ENCODE measurements at regions not wholly inside any gene's neighbourhood (a gene's known extent, or its start where the extent isn't known, plus 50 kb on each side); places are given as distances from the start of the nearest gene placed in this dataset.

GRCh38 chr20:24059174-24059573 is 70.6 kb upstream of the GGTLC1 start:
- DNase-seq (ENCODE audit: low spot score): no peak
- no peak for TF ChIP-seq CTCF (IDR thresholded peaks at IDR 0.05; ENCODE audit: extremely low read depth, insufficient read depth, missing control alignments)
- in situ Hi-C loops (cut with MboI; ENCODE audit: low pct_unique_long_range_greater_than_20kb, low sequenced_read_pairs, unreplicated experiment): no loop called here

GRCh38 chr20:24056491-24056890 is 67.9 kb upstream of the GGTLC1 start:
- no peak for TF ChIP-seq CTCF (IDR thresholded peaks at IDR 0.05; ENCODE audit: extremely low read depth, insufficient read depth, missing control alignments)
- in situ Hi-C loops (cut with MboI; ENCODE audit: low pct_unique_long_range_greater_than_20kb, low sequenced_read_pairs, unreplicated experiment): no loop called here
- DNase-seq (ENCODE audit: low spot score): no peak

- in situ Hi-C loops (cut with MboI; ENCODE audit: low pct_unique_long_range_greater_than_20kb, low sequenced_read_pairs, unreplicated experiment): no loop called here
- no peak for DNase-seq (ENCODE audit: low spot score)
- TF ChIP-seq CTCF (IDR thresholded peaks at IDR 0.05; ENCODE audit: extremely low read depth, insufficient read depth, missing control alignments): no peak
Observed at GRCh38 chr20:24052599-24053275, 64.2 kb upstream of the GGTLC1 start.

- no peak for DNase-seq (ENCODE audit: low spot score)
- in situ Hi-C loops (cut with MboI; ENCODE audit: low pct_unique_long_range_greater_than_20kb, low sequenced_read_pairs, unreplicated experiment): no loop called here
- no peak for TF ChIP-seq CTCF (IDR thresholded peaks at IDR 0.05; ENCODE audit: extremely low read depth, insufficient read depth, missing control alignments)
Observed at GRCh38 chr20:24051160-24051559, 62.6 kb upstream of the GGTLC1 start.

- no peak for DNase-seq (ENCODE audit: low spot score)
- TF ChIP-seq CTCF (IDR thresholded peaks at IDR 0.05; ENCODE audit: extremely low read depth, insufficient read depth, missing control alignments): no peak
- in situ Hi-C loops (cut with MboI; ENCODE audit: low pct_unique_long_range_greater_than_20kb, low sequenced_read_pairs, unreplicated experiment): no loop called here
Observed at GRCh38 chr20:24050119-24050518, 61.5 kb upstream of the GGTLC1 start.

GRCh38 chr20:24049081-24049480 is 60.5 kb upstream of the GGTLC1 start:
- no peak for TF ChIP-seq CTCF (IDR thresholded peaks at IDR 0.05; ENCODE audit: extremely low read depth, insufficient read depth, missing control alignments)
- in situ Hi-C loops (cut with MboI; ENCODE audit: low pct_unique_long_range_greater_than_20kb, low sequenced_read_pairs, unreplicated experiment): no loop called here
- no peak for DNase-seq (ENCODE audit: low spot score)

All from GM13977 (cell line).